Activated CD4-positive, alpha-beta T cell treated with anti-CD3 and anti-CD28 coated beads for 36 hours (primary cell): ENCODE measurements at regions not wholly inside any gene's neighbourhood (a gene's known extent, or its start where the extent isn't known, plus 50 kb on each side); places are given as distances from the start of the nearest gene placed in this dataset.

Source experiments
- ATAC-seq: fragments of 200-7000 bp; cut with Tn5 transposase; one replicate; pipeline ENCODE4 v1.10.0; 2021; ENCODE audit warnings: mild to moderate bottlenecking, moderate library complexity
- CTCF ChIA-PET: fragments of 350-600 bp; sonication (Branson Sonifier 250); formaldehyde crosslinking; loops from one replicate; lab custom pipeline; 2021; ENCODE audit warnings: antibody characterized with exemption; lab: Charles Lee
- POLR2A ChIA-PET: fragments of 350-600 bp; sonication (Branson Sonifier 250); formaldehyde crosslinking; loops from one replicate; lab custom pipeline; 2021; ENCODE audit warnings: antibody characterized with exemption, inconsistent platforms; lab: Charles Lee
- DNase-seq: peaks from one replicate; pipeline ENCODE4 v3.0.0-alpha.2; 2020
- H3K27ac Mint-ChIP-seq: one replicate; pipeline ENCODE4 v1.8.0; 2021; ENCODE audit warnings: mixed read lengths
- H3K27me3 Mint-ChIP-seq: one replicate; pipeline ENCODE4 v1.8.0; 2021; ENCODE audit warnings: mixed read lengths
- H3K36me3 Mint-ChIP-seq: one replicate; pipeline ENCODE4 v1.8.0; 2021; ENCODE audit warnings: low read depth, mixed read lengths
- H3K4me1 Mint-ChIP-seq: one replicate; pipeline ENCODE4 v1.8.0; 2021; ENCODE audit warnings: mixed read lengths
- H3K4me3 Mint-ChIP-seq: one replicate; pipeline ENCODE4 v1.8.0; 2021; ENCODE audit warnings: mild to moderate bottlenecking, moderate library complexity, mixed read lengths
- H3K9me3 Mint-ChIP-seq: one replicate; pipeline ENCODE4 v1.8.0; 2021; ENCODE audit warnings: low read depth, mixed read lengths
- intact Hi-C, 2 experiments: fragments of 100-400 bp; cut with DNase I in 1 of 2; cut with micrococcal nuclease in 1 of 2; formaldehyde crosslinking; loops; one replicate each; pipeline versions ENCODE4 v1.14.2 to v1.15.1; 2022 to 2024; cut with DNase I, micrococcal nuclease

- Mint-ChIP-seq H3K36me3 (no peaks in the 10 kb centered on the region), H3K27ac (no peak overlapping the region), H3K4me1 (peaks cover 26% of the 10 kb centered on the region), H3K9me3 (no peaks in the 10 kb centered on the region), H3K27me3 (peaks cover 4% of the 10 kb centered on the region), H3K4me3 (no peak overlapping the region)
- DNase-seq (peak; percentile 8), ATAC-seq (peak; percentile 72)
- intact Hi-C loops, result loop anchor here (1.0 to 2.0 kb wide), 3 partner anchors 25 to 164 kb away; no protein-coding TSS in a partner anchor
- POLR2A ChIA-PET, result no interaction called here
- CTCF ChIA-PET, result no interaction called here
Measured at GRCh38 chrX:20352935-20353336, 86.2 kb upstream of the RPS6KA3 start.

GRCh38 chrX:20352504-20352903 is 85.8 kb upstream of the RPS6KA3 start:
- intact Hi-C loops, result loop anchor here (1.0 to 2.0 kb wide), 3 partner anchors 26 to 164 kb away; no protein-coding TSS in a partner anchor
- DNase-seq (no peak), ATAC-seq (peak; percentile 14)
- CTCF ChIA-PET, result no interaction called here
- Mint-ChIP-seq H3K27ac (no peak overlapping the region), H3K27me3 (peaks cover 4% of the 10 kb centered on the region), H3K36me3 (no peaks in the 10 kb centered on the region), H3K4me3 (no peak overlapping the region), H3K9me3 (no peaks in the 10 kb centered on the region), H3K4me1 (peaks cover 26% of the 10 kb centered on the region)
- POLR2A ChIA-PET, result no interaction called here

GRCh38 chrX:20350596-20350995 is 83.9 kb upstream of the RPS6KA3 start:
- Mint-ChIP-seq H3K9me3 (no peaks in the 10 kb centered on the region), H3K4me3 (no peak overlapping the region), H3K4me1 (peaks cover 26% of the 10 kb centered on the region), H3K27me3 (peaks cover 4% of the 10 kb centered on the region), H3K36me3 (no peaks in the 10 kb centered on the region), H3K27ac (no peak overlapping the region)
- ATAC-seq (no peak), DNase-seq (no peak)
- ChIA-PET CTCF (interaction anchor here (0.6 kb wide), 1 partner anchor 98 kb away, joined by 4 read pairs; no protein-coding TSS in a partner anchor), POLR2A (no interaction called here)
- intact Hi-C loops, result no loop called here

GRCh38 chrX:20348139-20348538 is 81.4 kb upstream of the RPS6KA3 start:
- CTCF ChIA-PET, result interaction anchor here (0.6 kb wide), 1 partner anchor 54 kb away, joined by 3 read pairs; no protein-coding TSS in a partner anchor
- no peak overlapping the region for H3K27ac Mint-ChIP-seq
- H3K36me3 Mint-ChIP-seq, result peaks cover 4% of the 10 kb centered on the region
- intact Hi-C loops, result no loop called here
- H3K4me1 Mint-ChIP-seq, result peaks cover 8% of the 10 kb centered on the region
- peaks cover 4% of the 10 kb centered on the region for H3K27me3 Mint-ChIP-seq
- peaks cover 6% of the 10 kb centered on the region for H3K9me3 Mint-ChIP-seq
- POLR2A ChIA-PET, result no interaction called here
- no peak for DNase-seq
- no peak overlapping the region for H3K4me3 Mint-ChIP-seq
- ATAC-seq, result no peak

GRCh38 chrX:20347481-20347880 is 80.8 kb upstream of the RPS6KA3 start:
- DNase-seq, result no peak
- CTCF ChIA-PET, result interaction anchor here (0.6 kb wide), 1 partner anchor 55 kb away, joined by 3 read pairs; no protein-coding TSS in a partner anchor
- H3K4me3 Mint-ChIP-seq, result no peak overlapping the region

GRCh38 chrX:20333672-20334071 is 67.0 kb upstream of the RPS6KA3 start:
- DNase-seq, result peak; percentile 52
- POLR2A ChIA-PET, result no interaction called here
- CTCF ChIA-PET, result interaction anchor here (1.6 kb wide), 1 partner anchor 9 kb away, joined by 4 read pairs; no protein-coding TSS in a partner anchor
- peak; percentile 83 for ATAC-seq
- Mint-ChIP-seq H3K4me1 (peaks cover 21% of the 10 kb centered on the region), H3K27ac (no peak overlapping the region), H3K36me3 (no peaks in the 10 kb centered on the region), H3K9me3 (no peaks in the 10 kb centered on the region), H3K27me3 (no peaks in the 10 kb centered on the region), H3K4me3 (no peak overlapping the region)
- intact Hi-C loops, result no loop called here

More at GRCh38 chrX:20347481-20347880, 80.8 kb upstream of the RPS6KA3 start:
- POLR2A ChIA-PET, result no interaction called here
- ATAC-seq, result no peak
- H3K36me3 Mint-ChIP-seq, result peaks cover 4% of the 10 kb centered on the region
- intact Hi-C loops, result no loop called here
- no peak overlapping the region for H3K27ac Mint-ChIP-seq
- H3K9me3 Mint-ChIP-seq, result peaks cover 6% of the 10 kb centered on the region
- H3K27me3 Mint-ChIP-seq, result peaks cover 4% of the 10 kb centered on the region
- peaks cover 2% of the 10 kb centered on the region for H3K4me1 Mint-ChIP-seq

- POLR2A ChIA-PET, result no interaction called here
- ATAC-seq, result no peak
- intact Hi-C loops, result no loop called here
Measured at GRCh38 chrX:20330545-20330944, 63.8 kb upstream of the RPS6KA3 start.

GRCh38 chrX:20329435-20329834 is 62.7 kb upstream of the RPS6KA3 start:
- DNase-seq, result no peak
- Mint-ChIP-seq H3K9me3 (no peaks in the 10 kb centered on the region), H3K27me3 (no peaks in the 10 kb centered on the region), H3K36me3 (no peaks in the 10 kb centered on the region), H3K4me1 (peaks cover 16% of the 10 kb centered on the region), H3K27ac (no peak overlapping the region), H3K4me3 (no peak overlapping the region)
- POLR2A ChIA-PET, result no interaction called here
- no peak for ATAC-seq
- intact Hi-C loops, result no loop called here
- CTCF ChIA-PET, result no interaction called here

More at GRCh38 chrX:20330545-20330944, 63.8 kb upstream of the RPS6KA3 start:
- no peaks in the 10 kb centered on the region for H3K9me3 Mint-ChIP-seq
- DNase-seq, result no peak
- H3K4me3 Mint-ChIP-seq, result no peak overlapping the region
- peaks cover 21% of the 10 kb centered on the region for H3K4me1 Mint-ChIP-seq
- no peaks in the 10 kb centered on the region for H3K27me3 Mint-ChIP-seq
- CTCF ChIA-PET, result no interaction called here
- H3K27ac Mint-ChIP-seq, result no peak overlapping the region
- H3K36me3 Mint-ChIP-seq, result no peaks in the 10 kb centered on the region

- ChIA-PET POLR2A (no interaction called here), CTCF (interaction anchor here (0.6 to 0.7 kb wide), 4 partner anchors 16 to 779 kb away, joined by 3 to 4 read pairs (median 3); no protein-coding TSS in a partner anchor)
- no peak overlapping the region for H3K4me3 Mint-ChIP-seq
- H3K27me3 Mint-ChIP-seq, result no peaks in the 10 kb centered on the region
- intact Hi-C loops, result no loop called here
- peaks cover 13% of the 10 kb centered on the region for H3K4me1 Mint-ChIP-seq
- no peak overlapping the region for H3K27ac Mint-ChIP-seq
- no peaks in the 10 kb centered on the region for H3K36me3 Mint-ChIP-seq
- DNase-seq (no peak), ATAC-seq (no peak)
- no peaks in the 10 kb centered on the region for H3K9me3 Mint-ChIP-seq
Measured at GRCh38 chrX:20325786-20326388, 59.2 kb upstream of the RPS6KA3 start.

- DNase-seq (no peak), ATAC-seq (no peak)
- ChIA-PET POLR2A (no interaction called here), CTCF (no interaction called here)
- Mint-ChIP-seq H3K9me3 (no peaks in the 10 kb centered on the region), H3K27ac (no peak overlapping the region), H3K4me1 (peaks cover 19% of the 10 kb centered on the region), H3K36me3 (no peaks in the 10 kb centered on the region), H3K4me3 (no peak overlapping the region), H3K27me3 (no peaks in the 10 kb centered on the region)
- intact Hi-C loops, result no loop called here
Measured at GRCh38 chrX:20322887-20323286, 56.2 kb upstream of the RPS6KA3 start.

- Mint-ChIP-seq H3K36me3 (no peaks in the 10 kb centered on the region), H3K4me1 (peaks cover 23% of the 10 kb centered on the region), H3K27ac (peak overlapping the region; percentile 48), H3K27me3 (no peaks in the 10 kb centered on the region), H3K9me3 (no peaks in the 10 kb centered on the region), H3K4me3 (peak overlapping the region; percentile 40)
- CTCF ChIA-PET, result interaction anchor here (0.7 kb wide), 1 partner anchor 68 kb away, joined by 3 read pairs; no protein-coding TSS in a partner anchor
- DNase-seq (peak; percentile 30), ATAC-seq (peak; percentile 66)
- POLR2A ChIA-PET, result no interaction called here
- intact Hi-C loops, result loop anchor here in 1 of 2 experiments (2.0 kb wide), 1 partner anchor 78 kb away; no protein-coding TSS in a partner anchor
Measured at GRCh38 chrX:20320461-20321159, 53.9 kb upstream of the RPS6KA3 start.
